ENCODE measurements at regions not wholly inside any gene's neighbourhood (a gene's known extent, or its start where the extent isn't known, plus 50 kb on each side); places are given as distances from the start of the nearest gene placed in this dataset.

DNA sequence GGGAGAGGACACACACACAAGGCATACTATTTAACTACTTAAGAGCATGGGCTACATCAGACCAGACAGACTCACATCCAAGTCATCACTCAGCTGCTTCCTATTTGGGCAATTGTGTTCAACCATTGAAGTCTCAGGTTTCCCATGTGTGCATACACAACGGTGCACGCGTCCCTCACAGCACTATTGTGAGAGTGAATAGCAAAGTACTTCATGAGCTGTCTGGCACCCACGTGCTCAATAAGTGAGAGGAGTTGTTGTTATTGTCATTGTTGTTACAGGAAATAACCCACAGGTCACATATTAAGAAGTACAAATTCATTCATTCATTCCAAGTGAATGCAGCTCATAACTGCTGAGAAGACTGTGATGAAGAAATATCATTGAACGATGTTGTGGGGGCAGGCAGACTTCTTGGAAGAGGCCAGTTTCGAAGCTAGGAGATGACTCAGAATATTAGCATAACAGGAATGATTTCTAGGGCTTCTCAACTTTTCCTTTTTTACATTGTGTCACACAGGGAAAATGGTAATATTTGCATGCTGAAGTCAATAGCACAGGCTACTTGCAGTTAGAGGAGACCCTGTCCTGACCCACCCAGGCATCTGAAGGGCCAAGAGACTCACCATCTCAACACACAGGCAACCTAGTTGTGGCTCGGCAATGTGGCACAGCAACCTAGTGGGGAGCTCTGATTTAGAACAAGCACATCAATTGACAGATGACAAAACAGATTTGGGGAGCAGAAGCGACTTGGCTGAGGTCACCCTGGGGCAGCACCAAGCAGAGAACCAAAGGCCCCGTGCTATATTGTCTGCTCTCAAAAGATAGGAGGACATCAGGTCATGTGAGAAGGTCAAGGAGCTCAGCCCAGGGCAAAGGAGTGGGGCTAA lies 606.0 kb downstream of the BUD13 start:
- Histone ChIP-seq H3K27ac (ENCODE audit: low read length) (no peak overlapping the region), H3K4me1 (ENCODE audit: control insufficient read depth, insufficient read depth, low read length) (no peaks in the 10 kb centered on the region), H3K9me3 (ENCODE audit: control insufficient read depth, insufficient read depth, low read length) (no peaks in the 10 kb centered on the region), H3K4me3 (ENCODE audit: low read length) (no peak overlapping the region), H3K36me3 (ENCODE audit: control insufficient read depth, insufficient read depth, low read length) (no peaks in the 10 kb centered on the region), H3K27me3 (ENCODE audit: control insufficient read depth, insufficient read depth, low read length) (no peaks in the 10 kb centered on the region)
- H3K9me3 Mint-ChIP-seq: no peaks in the 10 kb centered on the region
- no peaks in the 10 kb centered on the region for H3K36me3 Mint-ChIP-seq
- ATAC-seq (no peak), DNase-seq (no peak)
- WGBS (ENCODE audit: insufficient coverage): 84% methylated on average over 8 of the region's 9 CpGs
- H3K4me1 Mint-ChIP-seq: no peaks in the 10 kb centered on the region
- no peak overlapping the region for H3K27ac Mint-ChIP-seq
- H3K27me3 Mint-ChIP-seq (ENCODE audit: low read depth in 2 of 2): peaks cover 0 to 3% of the 10 kb centered on the region in 2 donors
- H3K4me3 Mint-ChIP-seq: no peak overlapping the region
- TF ChIP-seq, protein P1, sequence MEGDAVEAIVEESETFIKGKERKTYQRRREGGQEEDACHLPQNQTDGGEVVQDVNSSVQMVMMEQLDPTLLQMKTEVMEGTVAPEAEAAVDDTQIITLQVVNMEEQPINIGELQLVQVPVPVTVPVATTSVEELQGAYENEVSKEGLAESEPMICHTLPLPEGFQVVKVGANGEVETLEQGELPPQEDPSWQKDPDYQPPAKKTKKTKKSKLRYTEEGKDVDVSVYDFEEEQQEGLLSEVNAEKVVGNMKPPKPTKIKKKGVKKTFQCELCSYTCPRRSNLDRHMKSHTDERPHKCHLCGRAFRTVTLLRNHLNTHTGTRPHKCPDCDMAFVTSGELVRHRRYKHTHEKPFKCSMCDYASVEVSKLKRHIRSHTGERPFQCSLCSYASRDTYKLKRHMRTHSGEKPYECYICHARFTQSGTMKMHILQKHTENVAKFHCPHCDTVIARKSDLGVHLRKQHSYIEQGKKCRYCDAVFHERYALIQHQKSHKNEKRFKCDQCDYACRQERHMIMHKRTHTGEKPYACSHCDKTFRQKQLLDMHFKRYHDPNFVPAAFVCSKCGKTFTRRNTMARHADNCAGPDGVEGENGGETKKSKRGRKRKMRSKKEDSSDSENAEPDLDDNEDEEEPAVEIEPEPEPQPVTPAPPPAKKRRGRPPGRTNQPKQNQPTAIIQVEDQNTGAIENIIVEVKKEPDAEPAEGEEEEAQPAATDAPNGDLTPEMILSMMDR (IDR thresholded peaks at IDR 0.05): no peak
- intact Hi-C loops (cut with micrococcal nuclease): no loop called here

GRCh38 chr11:116164843-116165242 lies 607.9 kb downstream of the BUD13 start:
- H3K27me3 Mint-ChIP-seq (ENCODE audit: low read depth in 2 of 2): peaks cover 0 to 6% of the 10 kb centered on the region in 2 donors
- WGBS (ENCODE audit: insufficient coverage): 72% methylated on average over 2 of the region's 5 CpGs
- H3K4me1 ChIP-seq (ENCODE audit: control insufficient read depth, insufficient read depth, low read length): no peaks in the 10 kb centered on the region

DNA sequence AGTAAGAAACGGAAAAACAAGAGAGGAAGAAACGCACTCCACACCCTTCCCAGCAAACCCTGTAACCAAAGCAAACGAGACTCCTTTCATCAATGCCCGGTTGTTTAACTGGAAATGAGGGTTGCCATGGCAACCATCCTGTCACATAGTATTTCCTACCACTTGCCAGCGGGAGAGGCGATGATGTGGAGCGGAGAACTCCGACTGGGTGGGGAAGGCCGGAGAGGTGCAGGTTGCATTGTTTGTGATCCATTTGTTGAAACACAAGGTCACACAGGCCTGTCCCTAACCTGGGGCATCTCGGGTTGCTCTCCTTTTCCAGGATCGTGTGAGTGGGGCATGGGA lies 609.9 kb downstream of the BUD13 start:
- Histone ChIP-seq H3K27me3 (ENCODE audit: control insufficient read depth, insufficient read depth, low read length) (no peaks in the 10 kb centered on the region), H3K4me1 (ENCODE audit: control insufficient read depth, insufficient read depth, low read length) (no peaks in the 10 kb centered on the region), H3K36me3 (ENCODE audit: control insufficient read depth, insufficient read depth, low read length) (no peaks in the 10 kb centered on the region), H3K27ac (ENCODE audit: low read length) (no peak overlapping the region), H3K4me3 (ENCODE audit: low read length) (no peak overlapping the region), H3K9me3 (ENCODE audit: control insufficient read depth, insufficient read depth, low read length) (no peaks in the 10 kb centered on the region)
- ATAC-seq (no peak), DNase-seq (no peak)
- WGBS (ENCODE audit: insufficient coverage): 34% methylated on average over 8 of the region's 11 CpGs
- Mint-ChIP-seq H3K27me3 (ENCODE audit: low read depth in 2 of 2) (peaks cover 0 to 10% of the 10 kb centered on the region in 2 donors), H3K4me3 (no peak overlapping the region), H3K4me1 (no peaks in the 10 kb centered on the region), H3K36me3 (no peaks in the 10 kb centered on the region), H3K9me3 (no peaks in the 10 kb centered on the region), H3K27ac (no peak overlapping the region)
- intact Hi-C loops (cut with micrococcal nuclease): no loop called here
- TF ChIP-seq, protein P1 (IDR thresholded peaks at IDR 0.05): no peak

More at GRCh38 chr11:116164843-116165242, 607.9 kb downstream of the BUD13 start:
- Mint-ChIP-seq H3K4me3 (no peak overlapping the region), H3K27ac (no peak overlapping the region), H3K4me1 (no peaks in the 10 kb centered on the region), H3K9me3 (no peaks in the 10 kb centered on the region), H3K36me3 (no peaks in the 10 kb centered on the region)
- no peaks in the 10 kb centered on the region for H3K27me3 ChIP-seq (ENCODE audit: control insufficient read depth, insufficient read depth, low read length)
- no peak overlapping the region for H3K4me3 ChIP-seq (ENCODE audit: low read length)
- no peaks in the 10 kb centered on the region for H3K36me3 ChIP-seq (ENCODE audit: control insufficient read depth, insufficient read depth, low read length)
- no peak for ATAC-seq
- TF ChIP-seq, protein P1 (IDR thresholded peaks at IDR 0.05): no peak
- no peak overlapping the region for H3K27ac ChIP-seq (ENCODE audit: low read length)
- H3K9me3 ChIP-seq (ENCODE audit: control insufficient read depth, insufficient read depth, low read length): no peaks in the 10 kb centered on the region
- intact Hi-C loops (cut with micrococcal nuclease): no loop called here
- DNase-seq: no peak
